Psoas muscle (tissue), 7 donors: ENCODE measurements at regions not wholly inside any gene's neighbourhood (a gene's known extent, or its start where the extent isn't known, plus 50 kb on each side); places are given as distances from the start of the nearest gene placed in this dataset.

Source experiments
- ATAC-seq, 4 donors: fragments of 200-7000 bp; cut with Tn5 transposase; one replicate each; pipeline ENCODE4 v1.9.1; 2020; ENCODE audit warnings: moderate library complexity in 3 of 4, mild to moderate bottlenecking in 2 of 4
- DNase-seq, 2 donors: peaks; one replicate each; pipeline ENCODE4 v3.0.0-alpha.2; 2020
- H3K27ac ChIP-seq: fragments of 200-600 bp; one replicate; pipeline ENCODE4 v1.8.0; 2022
- H3K27me3 ChIP-seq, 3 donors: fragments of 200-600 bp in 1 of 3; one replicate each; pipeline versions ENCODE4 v1.6.1 to v1.8.0; 2013 to 2022; ENCODE audit warnings: low read length in 2 of 3, mild to moderate bottlenecking in 2 of 3, moderate library complexity in 1 of 3; ENCODE audit not compliant: insufficient read depth in 3 of 3
- H3K36me3 ChIP-seq, 2 donors: fragments of 200-600 bp in 1 of 2; one replicate each; pipeline versions ENCODE4 v1.6.1 to v1.8.0; 2013 to 2022; ENCODE audit warnings: low read depth in 1 of 2, mild to moderate bottlenecking in 1 of 2, moderate library complexity in 1 of 2; ENCODE audit not compliant: insufficient read depth in 1 of 2
- H3K4me1 ChIP-seq: fragments of 200-600 bp; one replicate; pipeline ENCODE4 v1.8.0; 2022
- H3K4me3 ChIP-seq: fragments of 200-600 bp; one replicate; pipeline ENCODE4 v1.8.0; 2022; ENCODE audit warnings: mild to moderate bottlenecking
- H3K9me3 ChIP-seq: fragments of 200-600 bp; one replicate; pipeline ENCODE4 v1.8.0; 2022
- CTCF ChIP-seq: fragments of 200-600 bp; IDR thresholded peaks from one replicate; pipeline ENCODE4 v1.8.0; 2022; ENCODE audit warnings: antibody characterized with exemption
- WGBS, 3 donors: extraction: QIAGEN DNeasy Blood & Tissue Kit; methylation state at CpG; one replicate each; pipeline versions ENCODE4 v1.1.6 to v1.1.7; 2013; 5-methylcytosine and 5-hydroxymethylcytosine counted together
- intact Hi-C, 2 donors: fragments of 100-400 bp; cut with DNase I; formaldehyde crosslinking; loops; one replicate each; pipeline versions ENCODE4 v1.11.0 to v1.14.2; 2022
- donor health status: healthy with polysubstance abuse.
- donor health status: DM: no; HTN: no; CAD: no; lungs with moderate emphysema.
- donor health status: Bipolar disorder and iron deficiency.
- donor health status: healthy.
- donor health status: DM: yes; HTN: yes; CAD: no.
- donor health status: DM: no; HTN: no; CAD: no.
- donor health status: DM: yes; HTN: yes; CAD: no.

GRCh38 chr16:64370112-64370511 is 751.8 kb downstream of the CDH11 start:
- H3K4me1 ChIP-seq: no peaks in the 10 kb centered on the region
- H3K36me3 ChIP-seq: no peaks in the 10 kb centered on the region
- H3K27ac ChIP-seq: no peak overlapping the region
- no peaks in the 10 kb centered on the region for H3K9me3 ChIP-seq
- H3K4me3 ChIP-seq: no peak overlapping the region
- TF ChIP-seq CTCF: no peak
- intact Hi-C loops: no loop called here
- DNase-seq: no peak
- 6 to 10% (median 9%) methylated on average over 1 of the region's 1 CpG for WGBS, 3 donors
- H3K27me3 ChIP-seq: no peaks in the 10 kb centered on the region
- no peak for ATAC-seq

DNA sequence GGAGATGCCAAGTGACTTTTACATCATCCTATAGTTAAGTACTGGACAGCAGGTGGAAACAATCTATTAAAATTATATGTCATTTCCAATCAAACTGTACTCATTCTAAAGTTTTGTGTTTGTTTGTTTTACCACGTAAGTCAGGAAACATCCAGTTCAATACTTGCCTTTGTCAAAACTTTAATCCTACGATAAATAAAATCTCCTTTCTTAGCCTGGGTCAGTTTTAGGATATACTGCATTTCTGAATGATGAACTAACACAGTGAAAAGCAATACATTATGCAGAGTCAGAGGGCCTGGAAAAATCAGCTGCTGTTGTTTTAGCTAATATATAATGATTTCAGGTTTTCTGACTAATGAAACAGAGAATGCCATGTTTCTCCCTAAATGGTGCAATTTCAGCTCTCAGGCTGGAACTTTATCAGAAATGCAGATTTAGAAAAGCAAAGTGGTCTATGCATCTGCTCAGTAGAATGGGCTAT is 756.4 kb downstream of the CDH11 start:
- intact Hi-C loops: no loop called here
- 59 to 93% (median 86%) methylated on average over 2 of the region's 2 CpGs for WGBS, 3 donors
- H3K9me3 ChIP-seq: no peaks in the 10 kb centered on the region
- no peak for DNase-seq
- no peaks in the 10 kb centered on the region for H3K27me3 ChIP-seq
- no peak overlapping the region for H3K27ac ChIP-seq
- H3K4me1 ChIP-seq: no peaks in the 10 kb centered on the region
- H3K4me3 ChIP-seq: no peak overlapping the region
- ATAC-seq: no peak
- H3K36me3 ChIP-seq: no peaks in the 10 kb centered on the region
- no peak for TF ChIP-seq CTCF

- no peaks in the 10 kb centered on the region for H3K4me1 ChIP-seq
- ATAC-seq (no peak), DNase-seq (no peak)
- no peak for TF ChIP-seq CTCF
- H3K27ac ChIP-seq: no peak overlapping the region
- H3K36me3 ChIP-seq: no peaks in the 10 kb centered on the region
- H3K27me3 ChIP-seq: no peaks in the 10 kb centered on the region
- H3K9me3 ChIP-seq: no peaks in the 10 kb centered on the region
- intact Hi-C loops: no loop called here
- H3K4me3 ChIP-seq: no peak overlapping the region
Measured at GRCh38 chr16:64364894-64365293, 757.0 kb downstream of the CDH11 start.

GRCh38 chr16:64364416-64364815 is 757.4 kb downstream of the CDH11 start:
- Histone ChIP-seq H3K27ac (no peak overlapping the region), H3K27me3 (no peaks in the 10 kb centered on the region), H3K4me3 (no peak overlapping the region), H3K4me1 (no peaks in the 10 kb centered on the region), H3K36me3 (no peaks in the 10 kb centered on the region), H3K9me3 (no peaks in the 10 kb centered on the region)
- ATAC-seq (no peak), DNase-seq (no peak)
- 39 to 54% (median 47%) methylated on average over 1 of the region's 1 CpG for WGBS, 3 donors
- intact Hi-C loops: no loop called here
- no peak for TF ChIP-seq CTCF

DNA sequence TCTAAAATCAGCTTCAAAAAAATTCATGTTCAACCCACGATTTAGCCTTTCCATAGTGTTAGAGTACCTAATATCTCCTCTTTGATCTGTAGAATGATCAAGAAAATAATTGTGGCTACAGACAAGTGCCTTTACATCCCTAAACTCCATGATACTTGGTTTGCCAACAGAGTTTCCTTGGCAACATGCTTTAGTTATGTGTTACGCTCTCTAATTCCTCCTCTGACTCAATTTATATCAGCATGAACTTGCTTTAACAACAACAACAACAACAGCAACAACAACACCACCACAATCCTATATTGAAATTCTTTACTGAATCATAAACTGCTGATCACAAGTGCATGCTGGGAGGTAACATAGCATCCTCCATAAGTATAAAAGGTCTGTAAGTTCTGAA is 757.8 kb downstream of the CDH11 start:
- no peak for DNase-seq
- H3K4me3 ChIP-seq: no peak overlapping the region
- no peak for ATAC-seq
- H3K9me3 ChIP-seq: no peaks in the 10 kb centered on the region
- whole genome bisulfite sequencing, 3 donors: 88 to 93% (median 92%) methylated on average over 2 of the region's 2 CpGs
- H3K4me1 ChIP-seq: no peaks in the 10 kb centered on the region
- H3K27ac ChIP-seq: no peak overlapping the region
- H3K36me3 ChIP-seq: no peaks in the 10 kb centered on the region
- H3K27me3 ChIP-seq: no peaks in the 10 kb centered on the region
- no peak for TF ChIP-seq CTCF
- intact Hi-C loops: no loop called here
